Mucosa of descending colon (tissue), 3 donors: ENCODE measurements at regions not wholly inside any gene's neighbourhood (a gene's known extent, or its start where the extent isn't known, plus 50 kb on each side); places are given as distances from the start of the nearest gene placed in this dataset.

Experiments
- ATAC-seq: fragments of 200-7000 bp; cut with Tn5 transposase; one replicate; pipeline ENCODE4 v1.9.1; 2020; ENCODE audit warnings: mild to moderate bottlenecking, moderate library complexity
- DNase-seq, 3 donors: peaks; one replicate each; pipeline ENCODE4 v3.0.0-alpha.2; 2020
- H3K36me3 ChIP-seq: fragments of 200-600 bp; one replicate; pipeline ENCODE4 v1.8.0; 2021; ENCODE audit warnings: low read depth, mild to moderate bottlenecking
- H3K4me1 ChIP-seq: fragments of 200-600 bp; one replicate; pipeline ENCODE4 v1.8.0; 2021; ENCODE audit warnings: low read depth, mild to moderate bottlenecking
- H3K4me3 ChIP-seq: fragments of 200-600 bp; one replicate; pipeline ENCODE4 v1.8.0; 2021; ENCODE audit warnings: mild to moderate bottlenecking
- H3K9me3 ChIP-seq: fragments of 200-600 bp; one replicate; pipeline ENCODE4 v1.8.0; 2021; ENCODE audit warnings: mild to moderate bottlenecking
- intact Hi-C, 2 donors: fragments of 100-400 bp; cut with DNase I in 1 of 2; cut with micrococcal nuclease in 1 of 2; formaldehyde crosslinking; loops; one replicate each; pipeline versions ENCODE4 v1.11.0 to v1.11.1; 2022; cut with DNase I, micrococcal nuclease
- TF ChIP-seq, protein P1 (sequence below): fragments of 200-600 bp; IDR thresholded peaks from one replicate; pipeline ENCODE4 v1.8.0; 2022; ENCODE audit warnings: antibody characterized with exemption, mild to moderate bottlenecking
- donor health status: DM: no; HTN: no; CAD: no; lungs with moderate emphysema.
- donor health status: DM: no; HTN: no; CAD: no.
- donor health status: DM: no; HTN: yes; CAD: no.

DNA sequence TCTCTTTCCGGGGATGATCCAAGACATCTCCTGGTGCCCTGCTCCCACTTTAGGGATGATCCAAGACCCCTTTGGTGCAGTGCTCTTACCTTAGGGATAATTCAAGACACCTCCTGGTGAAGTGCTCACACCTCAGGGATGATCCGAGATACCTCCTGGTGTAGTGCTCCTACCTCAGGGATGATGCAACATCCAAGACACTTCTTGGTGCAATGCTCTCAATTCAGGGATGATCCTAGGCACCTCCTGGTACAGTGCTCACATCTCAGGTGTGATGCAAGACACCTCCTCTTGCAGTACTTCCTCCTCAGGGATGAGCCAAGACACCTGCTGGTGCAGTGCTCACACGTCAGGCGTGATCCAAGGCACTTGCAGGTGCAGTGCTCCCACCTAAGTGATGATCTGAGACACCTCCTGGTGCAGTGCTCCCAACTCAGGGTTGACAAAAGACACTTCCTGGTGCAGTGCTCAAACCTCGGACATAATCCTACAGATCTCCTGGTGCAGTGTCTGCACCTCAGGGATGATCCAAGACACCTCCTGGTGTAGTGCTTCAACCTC is 122.3 kb downstream of the ASB1 start:
- ATAC-seq, result no peak
- H3K36me3 ChIP-seq, result no peaks in the 10 kb centered on the region
- intact Hi-C loops, result no loop called here

DNA sequence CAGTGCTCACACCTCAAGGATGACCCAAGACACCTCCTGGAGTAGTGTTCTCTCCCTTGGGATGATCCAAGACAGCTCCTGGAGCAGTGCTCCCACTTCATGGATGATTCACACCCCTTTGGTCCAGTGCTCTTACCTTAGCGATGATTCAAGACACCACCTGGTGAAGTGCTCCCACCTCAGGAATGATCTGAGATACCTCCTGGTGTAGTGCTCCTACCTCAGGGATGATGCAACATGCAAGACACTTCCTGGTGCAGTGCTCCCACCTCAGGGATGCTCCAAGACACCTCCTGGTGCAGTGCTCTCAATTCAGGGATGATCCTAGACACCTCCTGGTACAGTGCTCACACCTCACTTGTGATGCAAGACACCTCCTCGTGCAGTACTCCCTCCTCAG is 123.1 kb downstream of the ASB1 start:
- TF ChIP-seq, protein P1, sequence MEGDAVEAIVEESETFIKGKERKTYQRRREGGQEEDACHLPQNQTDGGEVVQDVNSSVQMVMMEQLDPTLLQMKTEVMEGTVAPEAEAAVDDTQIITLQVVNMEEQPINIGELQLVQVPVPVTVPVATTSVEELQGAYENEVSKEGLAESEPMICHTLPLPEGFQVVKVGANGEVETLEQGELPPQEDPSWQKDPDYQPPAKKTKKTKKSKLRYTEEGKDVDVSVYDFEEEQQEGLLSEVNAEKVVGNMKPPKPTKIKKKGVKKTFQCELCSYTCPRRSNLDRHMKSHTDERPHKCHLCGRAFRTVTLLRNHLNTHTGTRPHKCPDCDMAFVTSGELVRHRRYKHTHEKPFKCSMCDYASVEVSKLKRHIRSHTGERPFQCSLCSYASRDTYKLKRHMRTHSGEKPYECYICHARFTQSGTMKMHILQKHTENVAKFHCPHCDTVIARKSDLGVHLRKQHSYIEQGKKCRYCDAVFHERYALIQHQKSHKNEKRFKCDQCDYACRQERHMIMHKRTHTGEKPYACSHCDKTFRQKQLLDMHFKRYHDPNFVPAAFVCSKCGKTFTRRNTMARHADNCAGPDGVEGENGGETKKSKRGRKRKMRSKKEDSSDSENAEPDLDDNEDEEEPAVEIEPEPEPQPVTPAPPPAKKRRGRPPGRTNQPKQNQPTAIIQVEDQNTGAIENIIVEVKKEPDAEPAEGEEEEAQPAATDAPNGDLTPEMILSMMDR, result no peak
- no peak overlapping the region for H3K4me3 ChIP-seq
- DNase-seq (no peak), ATAC-seq (no peak)
- H3K9me3 ChIP-seq, result peaks cover 5% of the 10 kb centered on the region
- H3K4me1 ChIP-seq, result no peaks in the 10 kb centered on the region
- intact Hi-C loops, result no loop called here
- no peaks in the 10 kb centered on the region for H3K36me3 ChIP-seq

More for the DNA sequence above, 122.3 kb downstream of the ASB1 start:
- H3K4me1 ChIP-seq, result no peaks in the 10 kb centered on the region
- no peak overlapping the region for H3K4me3 ChIP-seq
- DNase-seq, result no peak
- TF ChIP-seq, protein P1, result no peak
- peaks cover 5% of the 10 kb centered on the region for H3K9me3 ChIP-seq

DNA sequence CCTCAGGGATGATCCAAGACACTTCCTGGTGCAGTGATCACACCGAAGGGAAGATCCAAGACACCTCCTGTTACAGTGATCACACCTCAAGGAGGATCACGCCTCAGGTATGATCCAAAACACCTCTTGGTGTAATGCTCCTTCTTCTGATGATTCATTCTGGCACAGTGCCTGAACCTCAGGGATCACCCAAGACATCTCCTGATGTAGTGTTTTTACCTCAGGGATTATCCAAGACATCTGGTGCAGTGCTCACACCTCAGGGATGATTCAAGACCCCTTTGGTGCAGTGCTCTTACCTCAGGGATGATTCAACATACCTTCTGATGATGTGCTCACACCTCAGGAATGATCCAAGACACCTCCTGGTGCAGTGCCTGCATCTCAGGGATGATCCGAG is 124.4 kb downstream of the ASB1 start:
- H3K9me3 ChIP-seq, result peaks cover 5% of the 10 kb centered on the region
- no peak for ATAC-seq
- no peaks in the 10 kb centered on the region for H3K4me1 ChIP-seq
- intact Hi-C loops, result no loop called here
- TF ChIP-seq, protein P1, result no peak
- H3K36me3 ChIP-seq, result no peaks in the 10 kb centered on the region
- no peak for DNase-seq
- no peak overlapping the region for H3K4me3 ChIP-seq

DNA sequence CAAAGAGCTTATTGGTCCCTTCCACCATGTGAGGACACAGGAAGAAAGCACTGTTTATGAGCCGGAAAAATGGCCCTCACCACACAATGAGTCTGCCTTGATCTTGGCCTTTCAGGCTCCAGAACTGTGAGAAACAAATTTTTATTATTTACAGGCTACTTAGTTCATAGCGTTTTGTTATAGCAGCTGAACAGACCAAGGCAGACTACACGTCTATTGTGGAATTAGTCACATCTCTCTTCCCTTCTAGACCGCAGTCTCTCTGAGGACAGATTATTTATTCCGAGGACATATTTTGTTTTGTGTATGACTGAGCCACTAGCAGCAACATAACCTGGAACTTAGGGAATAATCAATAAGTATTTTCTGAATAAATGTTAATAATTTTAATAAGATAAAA is 125.5 kb downstream of the ASB1 start:
- intact Hi-C loops, result no loop called here

DNA sequence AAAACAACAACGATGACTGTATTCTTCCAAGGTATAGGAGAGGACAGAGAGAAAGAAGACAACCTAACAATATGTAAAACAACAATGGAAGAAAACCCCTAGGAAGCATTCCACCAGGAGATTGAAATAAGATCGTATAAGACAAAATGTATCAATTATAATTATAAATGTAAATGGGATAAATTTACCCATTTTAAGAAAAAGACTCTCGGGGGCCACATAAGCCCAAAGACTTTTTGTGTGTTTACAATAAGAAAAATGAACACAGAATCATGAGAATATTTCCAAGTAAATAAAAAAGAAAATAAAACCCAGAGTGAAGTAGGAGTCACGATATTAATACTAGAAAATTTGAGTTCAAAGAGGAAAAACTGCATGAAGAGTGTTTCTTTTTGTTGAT is 126.4 kb downstream of the ASB1 start:
- H3K9me3 ChIP-seq, result peaks cover 5% of the 10 kb centered on the region
- no peaks in the 10 kb centered on the region for H3K36me3 ChIP-seq
- TF ChIP-seq, protein P1, result no peak
- ATAC-seq, result no peak
- intact Hi-C loops, result no loop called here
- H3K4me1 ChIP-seq, result no peaks in the 10 kb centered on the region
- H3K4me3 ChIP-seq, result no peak overlapping the region
- DNase-seq, result no peak

More for the DNA sequence above, 125.5 kb downstream of the ASB1 start:
- Histone ChIP-seq H3K9me3 (peaks cover 5% of the 10 kb centered on the region), H3K36me3 (no peaks in the 10 kb centered on the region), H3K4me3 (no peak overlapping the region), H3K4me1 (no peaks in the 10 kb centered on the region)
- TF ChIP-seq, protein P1, result no peak
- DNase-seq (no peak), ATAC-seq (no peak)
